ENCODE measurements at regions not wholly inside any gene's neighbourhood (a gene's known extent, or its start where the extent isn't known, plus 50 kb on each side); places are given as distances from the start of the nearest gene placed in this dataset.

DNA sequence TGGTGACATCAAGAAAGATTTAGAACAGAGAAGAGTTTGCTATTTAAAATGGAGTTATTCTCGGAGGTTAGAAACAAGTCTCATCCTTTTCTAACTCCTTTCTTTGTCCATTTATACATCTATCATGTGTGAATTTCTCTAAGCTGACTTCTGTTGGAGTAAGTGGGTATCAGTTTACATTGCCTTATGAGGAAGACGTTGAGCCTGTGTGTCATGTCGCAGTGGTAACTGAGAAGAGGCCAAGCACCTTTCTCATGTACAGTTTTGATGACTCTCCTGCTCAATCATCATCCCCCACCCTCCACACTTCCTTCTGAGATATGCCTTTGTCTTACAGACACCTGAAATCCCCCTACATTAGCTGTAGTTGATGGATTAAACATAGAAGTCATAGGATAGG lies 624.8 kb downstream of the LIG4 start:
- BruUV-seq (replicated peaks), result no TSS peak
- intact Hi-C loops (cut with micrococcal nuclease), result no loop called here
- H3K9ac ChIP-seq (ENCODE audit: low read length), result no peak overlapping the region
- H3K4me1 ChIP-seq (ENCODE audit: control insufficient read depth in 1 of 2, insufficient read depth in 2 of 2, low read length in 2 of 2), result no peaks in the 10 kb centered on the region
- H3K9me2 ChIP-seq (ENCODE audit: insufficient read depth), result no peaks in the 10 kb centered on the region
- H3K79me2 ChIP-seq (ENCODE audit: insufficient read depth, low read length), result no peaks in the 10 kb centered on the region
- ChIA-PET POLR2A (no interaction called here), CTCF (no interaction called here), RAD21 (ENCODE audit: low non-redundant PET in 1 of 2, low total read pairs in 2 of 2, uncharacterized antibody in 2 of 2, unreplicated experiment in 2 of 2) (no interaction called here)
- no peak overlapping the region for H2AFZ ChIP-seq (ENCODE audit: low read depth, low read length, poor library complexity, severe bottlenecking)
- no peak for DNase-seq (ENCODE audit: low read depth, low spot score)
- H3K9me3 ChIP-seq (ENCODE audit: control insufficient read depth in 1 of 2, insufficient read depth in 1 of 2, low read depth in 1 of 2, low read length in 2 of 2), result peaks cover 10 to 21% of the 10 kb centered on the region in 2 experiments; a peak in 3 of 4 replicates
- H3K27ac ChIP-seq (ENCODE audit: low read depth, low read length), result no peak overlapping the region
- H3K4me3 ChIP-seq (replicated peaks in 1 of 2; ENCODE audit: low read depth in 1 of 2, low read length in 2 of 2), result no peak overlapping the region
- no peak for TF ChIP-seq CEBPB (IDR thresholded peaks at IDR 0.05; ENCODE audit: low read depth)
- TF ChIP-seq SIN3A (IDR thresholded peaks at IDR 0.05; ENCODE audit: low read depth), result no peak
- no peaks in the 10 kb centered on the region for H4K20me1 ChIP-seq (ENCODE audit: insufficient read depth)
- ATAC-seq, result no peak
- H3K27me3 ChIP-seq (ENCODE audit: insufficient read depth, low read length), result no peaks in the 10 kb centered on the region
- H3K4me2 ChIP-seq (ENCODE audit: low read length), result no peak overlapping the region
- H3K36me3 ChIP-seq (ENCODE audit: control insufficient read depth in 1 of 2, insufficient read depth in 2 of 2, low read length in 2 of 2), result no peaks in the 10 kb centered on the region

- ATAC-seq (no peak), DNase-seq (ENCODE audit: low read depth, low spot score) (no peak)
- no TSS peak for BruUV-seq (replicated peaks)
- ChIA-PET CTCF (no interaction called here), RAD21 (ENCODE audit: low non-redundant PET in 1 of 2, low total read pairs in 2 of 2, uncharacterized antibody in 2 of 2, unreplicated experiment in 2 of 2) (no interaction called here), POLR2A (no interaction called here)
- no peaks in the 10 kb centered on the region for H4K20me1 ChIP-seq (ENCODE audit: insufficient read depth)
- no peaks in the 10 kb centered on the region for H3K27me3 ChIP-seq (ENCODE audit: insufficient read depth, low read length)
- H3K9me3 ChIP-seq (ENCODE audit: control insufficient read depth in 1 of 2, insufficient read depth in 1 of 2, low read depth in 1 of 2, low read length in 2 of 2), result peaks cover 5 to 20% of the 10 kb centered on the region in 2 experiments; a peak in 3 of 4 replicates
- H3K27ac ChIP-seq (ENCODE audit: low read depth, low read length), result no peak overlapping the region
- no peak for TF ChIP-seq EZH2phosphoT487 (IDR thresholded peaks at IDR 0.05; ENCODE audit: borderline replicate concordance)
- no peak for TF ChIP-seq EZH2 (IDR thresholded peaks at IDR 0.05)
- TF ChIP-seq ZFX (IDR thresholded peaks at IDR 0.05), result no peak
- no peak for TF ChIP-seq YY1 (IDR thresholded peaks at IDR 0.05; ENCODE audit: extremely low read depth, insufficient replicate concordance, low read depth, low read length)
- TF ChIP-seq TCF7L2 (IDR thresholded peaks at IDR 0.05; ENCODE audit: borderline replicate concordance, extremely low read depth, insufficient read depth, insufficient read length), result no peak
- TF ChIP-seq ATF3 (IDR thresholded peaks at IDR 0.05), result no peak
- no peak for TF ChIP-seq FOSL1 (IDR thresholded peaks at IDR 0.05; ENCODE audit: low read depth)
- H3K79me2 ChIP-seq (ENCODE audit: insufficient read depth, low read length), result no peaks in the 10 kb centered on the region
- H2AFZ ChIP-seq (ENCODE audit: low read depth, low read length, poor library complexity, severe bottlenecking), result no peak overlapping the region
- no peak overlapping the region for H3K4me2 ChIP-seq (ENCODE audit: low read length)
- no peaks in the 10 kb centered on the region for H3K4me1 ChIP-seq (ENCODE audit: control insufficient read depth in 1 of 2, insufficient read depth in 2 of 2, low read length in 2 of 2)
- intact Hi-C loops (cut with micrococcal nuclease), result no loop called here
- H3K9ac ChIP-seq (ENCODE audit: low read length), result no peak overlapping the region
- H3K9me2 ChIP-seq (ENCODE audit: insufficient read depth), result no peaks in the 10 kb centered on the region
- no peaks in the 10 kb centered on the region for H3K36me3 ChIP-seq (ENCODE audit: control insufficient read depth in 1 of 2, insufficient read depth in 2 of 2, low read length in 2 of 2)
- H3K4me3 ChIP-seq (replicated peaks in 1 of 2; ENCODE audit: low read depth in 1 of 2, low read length in 2 of 2), result no peak overlapping the region
Measured at GRCh38 chr13:107587681-107588080, 627.7 kb downstream of the LIG4 start.
